SU-DHL-6 (cell line): ENCODE measurements at regions not wholly inside any gene's neighbourhood (a gene's known extent, or its start where the extent isn't known, plus 50 kb on each side); places are given as distances from the start of the nearest gene placed in this dataset.

Source experiments
- CTCF ChIP-seq: fragments of 200-600 bp; sonication (generic); IDR thresholded peaks from one replicate; pipeline ENCODE4 v1.5.1; 2017; ENCODE audit warnings: antibody characterized with exemption, mild to moderate bottlenecking, low read length, moderate library complexity; ENCODE audit not compliant: insufficient read depth, poor library complexity, severe bottlenecking
- EZH2phosphoT487 ChIP-seq: fragments of 200-600 bp; sonication (generic), shearing (Covaris generic); conservative IDR thresholded peaks from 2 replicates; pipeline ENCODE4 v1.6.1; 2018; ENCODE audit warnings: mild to moderate bottlenecking, antibody characterized with exemption, low read length, moderate library complexity, mixed read lengths

- TF ChIP-seq CTCF (no peak), EZH2phosphoT487 (no peak)
These were observed 150.4 kb downstream of the PTH2R start for GRCh38 chr2:208556983-208557484.
